T-cell (primary cell): ENCODE measurements at regions not wholly inside any gene's neighbourhood (a gene's known extent, or its start where the extent isn't known, plus 50 kb on each side); places are given as distances from the start of the nearest gene placed in this dataset.

Source experiments
- ATAC-seq, 4 experiments: fragments of 200-7000 bp in 3 of 4; fragments of 150-1000 bp in 1 of 4; cut with Tn5 transposase; replicated peaks in 1 of 4; 1 replicate in 3 of 4; 2 replicates in 1 of 4; pipeline ENCODE4 v1.10.0; 2021; ENCODE audit warnings: moderate library complexity in 3 of 4, mild to moderate bottlenecking in 2 of 4, moderate number of reproducible peaks in 1 of 4
- CTCF ChIA-PET, 2 donors: fragments of 300-600 bp; sonication (Branson Sonifier 250); formaldehyde crosslinking; loops; one replicate each; lab custom pipeline; 2022; ENCODE audit warnings: antibody characterized with exemption in 2 of 2; lab: Charles Lee
- POLR2A ChIA-PET, 2 donors: fragments of 300-600 bp; sonication (Branson Sonifier 250); formaldehyde crosslinking; loops; one replicate each; lab custom pipeline; 2022; ENCODE audit warnings: antibody characterized with exemption in 2 of 2; lab: Charles Lee
- DNase-seq, 35 experiments: peaks; one replicate each; pipeline versions ENCODE4 v3.0.0 to v3.0.0-alpha.2; 2013 to 2023
- H3K27ac ChIP-seq: one replicate; pipeline ENCODE4 v1.5.1; 2013; ENCODE audit warnings: low read length
- H3K27me3 ChIP-seq, 2 experiments: replicated peaks in 1 of 2; 1 replicate in 1 of 2; 2 replicates in 1 of 2; pipeline versions ENCODE4 v1.6.1 to v1.7.0; 2013; ENCODE audit warnings: low read length in 1 of 2, mixed read lengths in 1 of 2; ENCODE audit not compliant: control insufficient read depth in 2 of 2, insufficient read depth in 2 of 2; ENCODE audit errors: extremely low read depth in 1 of 2
- H3K36me3 ChIP-seq, 2 donors: 1 replicate in 1 of 2; 2 replicates in 1 of 2; pipeline versions ENCODE4 v1.6.1 to v1.7.0; 2013; ENCODE audit warnings: low read length in 1 of 2; ENCODE audit not compliant: control insufficient read depth in 2 of 2, insufficient read depth in 1 of 2; ENCODE audit errors: extremely low read depth in 1 of 2
- H3K4me1 ChIP-seq, 2 experiments: 1 replicate in 1 of 2; 2 replicates in 1 of 2; pipeline versions ENCODE4 v1.6.1 to v1.7.0; 2013; ENCODE audit warnings: low read length in 2 of 2, mixed read lengths in 1 of 2; ENCODE audit not compliant: insufficient read depth in 2 of 2, control insufficient read depth in 1 of 2; ENCODE audit errors: extremely low read depth in 1 of 2
- H3K4me3 ChIP-seq, 2 donors: 1 replicate in 1 of 2; 2 replicates in 1 of 2; pipeline versions ENCODE4 v1.5.1 to v1.7.0; 2013; ENCODE audit warnings: mild to moderate bottlenecking in 2 of 2, low read length in 1 of 2, moderate library complexity in 1 of 2; ENCODE audit not compliant: control insufficient read depth in 1 of 2; ENCODE audit errors: extremely low read depth in 1 of 2
- H3K9me3 ChIP-seq: 2 replicates; pipeline ENCODE4 v1.7.0; 2013
- H3K27ac Mint-ChIP-seq, 2 donors: one replicate each; pipeline ENCODE4 v1.8.0; 2020 to 2021; ENCODE audit warnings: mild to moderate bottlenecking in 2 of 2, mixed read lengths in 2 of 2
- H3K27me3 Mint-ChIP-seq, 2 donors: one replicate each; pipeline ENCODE4 v1.8.0; 2021 to 2022; ENCODE audit warnings: mixed read lengths in 2 of 2
- H3K36me3 Mint-ChIP-seq: one replicate; pipeline ENCODE4 v1.8.0; 2021; ENCODE audit warnings: mixed read lengths
- H3K4me1 Mint-ChIP-seq, 3 donors: one replicate each; pipeline ENCODE4 v1.8.0; 2020 to 2022; ENCODE audit warnings: mixed read lengths in 3 of 3, mild to moderate bottlenecking in 1 of 3
- H3K4me3 Mint-ChIP-seq, 3 donors: one replicate each; pipeline ENCODE4 v1.8.0; 2020 to 2022; ENCODE audit warnings: mild to moderate bottlenecking in 3 of 3, mixed read lengths in 3 of 3, moderate library complexity in 3 of 3
- H3K9me3 Mint-ChIP-seq, 3 donors: one replicate each; pipeline ENCODE4 v1.8.0; 2020 to 2022; ENCODE audit warnings: mixed read lengths in 3 of 3
- WGBS: methylation state at CpG from one replicate; pipeline ENCODE4 v1.1.5; 2013; ENCODE audit warnings: missing lambda C conversion rate; ENCODE audit not compliant: insufficient coverage; 5-methylcytosine and 5-hydroxymethylcytosine counted together

DNA sequence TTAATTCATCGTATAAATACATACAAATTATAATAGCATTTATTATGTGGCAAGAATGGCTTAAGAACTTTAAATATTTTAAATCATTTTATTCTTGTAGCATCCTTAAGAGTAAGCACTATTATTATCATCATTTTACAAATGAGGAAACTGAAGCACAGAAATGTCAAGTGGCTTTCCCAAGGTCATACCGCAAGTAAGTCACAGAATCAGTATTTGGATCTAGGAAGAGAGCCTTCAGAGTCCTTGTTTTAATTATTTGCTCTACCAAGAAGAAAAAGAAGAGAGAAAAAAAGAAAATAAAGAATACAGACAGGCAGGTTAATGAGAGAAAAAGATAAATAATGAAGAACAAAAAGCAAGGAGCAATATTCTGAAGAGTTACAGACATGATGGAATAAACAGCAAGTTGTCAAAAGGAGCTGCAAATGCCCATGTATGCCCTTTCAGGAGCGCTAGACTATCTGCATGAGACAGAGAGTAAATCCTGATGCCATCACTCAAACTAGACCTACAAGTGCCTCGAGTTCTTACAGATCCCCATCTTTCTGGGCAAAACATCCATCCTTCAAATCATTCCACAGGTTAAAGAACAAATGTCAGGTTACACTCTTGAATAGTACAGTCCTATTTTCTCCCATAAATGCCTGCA is 57.8 kb upstream of the ETAA1 start:
- H3K4me3 Mint-ChIP-seq = no peak overlapping the region
- no peak overlapping the region for H3K27ac Mint-ChIP-seq
- Histone ChIP-seq H3K4me3 (no peak overlapping the region), H3K27me3 (peaks cover 0 to 2% of the 10 kb centered on the region in 2 experiments), H3K27ac (no peak overlapping the region), H3K9me3 (no peaks in the 10 kb centered on the region), H3K36me3 (no peaks in the 10 kb centered on the region), H3K4me1 (no peaks in the 10 kb centered on the region)
- H3K9me3 Mint-ChIP-seq = no peaks in the 10 kb centered on the region
- WGBS = 38% methylated on average over 1 of the region's 4 CpGs
- no peak for ATAC-seq
- DNase-seq = no peak
- ChIA-PET CTCF (no interaction called here), POLR2A (no interaction called here)
- no peaks in the 10 kb centered on the region for H3K4me1 Mint-ChIP-seq
- peaks cover 2 to 12% of the 10 kb centered on the region in 2 donors for H3K27me3 Mint-ChIP-seq
- no peaks in the 10 kb centered on the region for H3K36me3 Mint-ChIP-seq

- Histone ChIP-seq H3K4me1 (no peaks in the 10 kb centered on the region), H3K36me3 (no peaks in the 10 kb centered on the region), H3K9me3 (no peaks in the 10 kb centered on the region), H3K4me3 (no peak overlapping the region), H3K27me3 (peaks cover 0 to 2% of the 10 kb centered on the region in 2 experiments), H3K27ac (no peak overlapping the region)
- WGBS = 59% methylated on average over 2 of the region's 7 CpGs
- peaks cover 2 to 12% of the 10 kb centered on the region in 2 donors for H3K27me3 Mint-ChIP-seq
- H3K36me3 Mint-ChIP-seq = no peaks in the 10 kb centered on the region
- H3K4me1 Mint-ChIP-seq = no peaks in the 10 kb centered on the region
- ChIA-PET CTCF (no interaction called here), POLR2A (no interaction called here)
- H3K27ac Mint-ChIP-seq = no peak overlapping the region
- no peak for DNase-seq
- no peak for ATAC-seq
- no peak overlapping the region for H3K4me3 Mint-ChIP-seq
- no peaks in the 10 kb centered on the region for H3K9me3 Mint-ChIP-seq
Observed at GRCh38 chr2:67340133-67341011, 56.8 kb upstream of the ETAA1 start.

- 71% methylated on average over 1 of the region's 1 CpG for WGBS
- no peak overlapping the region for H3K4me3 Mint-ChIP-seq
- POLR2A ChIA-PET = no interaction called here
- H3K4me1 Mint-ChIP-seq = no peaks in the 10 kb centered on the region
- CTCF ChIA-PET = no interaction called here
- Histone ChIP-seq H3K36me3 (no peaks in the 10 kb centered on the region), H3K4me1 (no peaks in the 10 kb centered on the region), H3K4me3 (no peak overlapping the region), H3K9me3 (no peaks in the 10 kb centered on the region), H3K27ac (no peak overlapping the region), H3K27me3 (peaks cover 0 to 2% of the 10 kb centered on the region in 2 experiments)
- no peak overlapping the region for H3K27ac Mint-ChIP-seq
- no peak for ATAC-seq
- H3K27me3 Mint-ChIP-seq = peaks cover 2 to 12% of the 10 kb centered on the region in 2 donors
- no peaks in the 10 kb centered on the region for H3K9me3 Mint-ChIP-seq
- no peaks in the 10 kb centered on the region for H3K36me3 Mint-ChIP-seq
- no peak for DNase-seq
Observed at GRCh38 chr2:67341012-67341318, 56.2 kb upstream of the ETAA1 start.

GRCh38 chr2:67341336-67341735 is 55.8 kb upstream of the ETAA1 start:
- 69% methylated on average over 2 of the region's 2 CpGs for WGBS
- peaks cover 0 to 2% of the 10 kb centered on the region in 2 experiments for H3K27me3 ChIP-seq
- ChIA-PET CTCF (no interaction called here), POLR2A (no interaction called here)
- no peak for DNase-seq
- Mint-ChIP-seq H3K36me3 (no peaks in the 10 kb centered on the region), H3K4me3 (no peak overlapping the region), H3K27me3 (peaks cover 2 to 12% of the 10 kb centered on the region in 2 donors), H3K9me3 (no peaks in the 10 kb centered on the region), H3K27ac (no peak overlapping the region), H3K4me1 (no peaks in the 10 kb centered on the region)
- no peaks in the 10 kb centered on the region for H3K9me3 ChIP-seq
- H3K36me3 ChIP-seq = no peaks in the 10 kb centered on the region
- H3K27ac ChIP-seq = no peak overlapping the region
- no peak for ATAC-seq
- no peaks in the 10 kb centered on the region for H3K4me1 ChIP-seq
- no peak overlapping the region for H3K4me3 ChIP-seq

DNA sequence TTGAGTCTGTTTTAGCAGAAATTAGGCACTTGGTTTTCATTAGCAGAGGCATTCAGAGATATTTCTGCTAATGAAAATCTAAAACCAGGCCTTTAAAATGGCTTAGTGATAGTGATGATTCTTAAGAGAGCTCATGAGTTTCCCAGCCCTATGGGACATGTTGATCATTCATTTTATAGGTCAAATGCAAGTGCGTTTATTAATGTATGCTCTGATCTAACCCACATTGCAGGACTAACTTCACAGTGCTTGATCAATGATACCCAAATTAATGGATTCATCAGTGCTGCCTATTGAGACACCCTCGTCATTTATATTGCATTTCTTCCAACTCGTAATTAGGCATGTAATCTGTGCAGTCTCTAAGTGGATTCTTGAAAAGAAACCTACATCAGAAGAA is 54.7 kb upstream of the ETAA1 start:
- no CpG with 5 or more reads among the region's 3 CpGs for WGBS
- Histone ChIP-seq H3K4me3 (no peak overlapping the region), H3K27me3 (peaks cover 0 to 2% of the 10 kb centered on the region in 2 experiments), H3K4me1 (no peaks in the 10 kb centered on the region), H3K9me3 (no peaks in the 10 kb centered on the region), H3K36me3 (no peaks in the 10 kb centered on the region), H3K27ac (no peak overlapping the region)
- no peak overlapping the region for H3K4me3 Mint-ChIP-seq
- DNase-seq (no peak), ATAC-seq (no peak)
- H3K9me3 Mint-ChIP-seq = no peaks in the 10 kb centered on the region
- H3K4me1 Mint-ChIP-seq = no peaks in the 10 kb centered on the region
- ChIA-PET CTCF (no interaction called here), POLR2A (no interaction called here)
- no peak overlapping the region for H3K27ac Mint-ChIP-seq
- H3K27me3 Mint-ChIP-seq = peaks cover 2 to 12% of the 10 kb centered on the region in 2 donors
- H3K36me3 Mint-ChIP-seq = no peaks in the 10 kb centered on the region

DNA sequence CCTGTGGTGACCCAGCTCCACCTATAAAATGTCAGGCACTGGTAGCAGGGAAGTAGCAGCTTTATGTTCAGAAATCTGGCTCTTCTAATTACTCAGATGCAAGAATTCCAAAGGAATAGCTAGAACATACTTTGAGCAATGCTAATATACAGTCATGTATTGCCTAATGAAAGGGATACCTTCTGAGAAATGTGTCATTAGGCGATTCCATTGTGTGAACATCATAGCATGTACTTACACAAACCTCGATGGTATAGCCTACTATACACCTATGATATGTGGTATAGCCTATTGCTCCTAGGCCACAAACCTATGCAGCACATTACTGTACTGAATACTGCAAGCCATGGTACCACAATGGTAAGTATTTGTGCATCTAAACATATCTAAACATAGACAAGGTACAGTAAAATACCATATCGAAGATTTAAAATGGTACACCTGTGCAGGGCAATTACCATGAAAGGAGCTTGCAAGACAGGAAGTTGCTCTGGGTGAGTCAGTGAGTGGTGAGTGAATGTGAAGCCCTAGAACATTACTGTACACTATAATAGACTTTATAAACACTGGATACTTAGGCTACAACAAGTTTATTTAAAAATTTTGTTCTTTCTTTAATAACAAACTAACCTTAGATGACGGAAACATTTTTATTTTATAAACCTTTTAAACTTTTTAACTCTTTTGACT is 50.3 kb upstream of the ETAA1 start:
- POLR2A ChIA-PET = no interaction called here
- Mint-ChIP-seq H3K4me3 (no peak overlapping the region), H3K9me3 (peaks cover 0 to 5% (median 0%) of the 10 kb centered on the region in 3 donors), H3K27ac (no peak overlapping the region), H3K27me3 (peaks cover 2 to 3% of the 10 kb centered on the region in 2 donors), H3K4me1 (no peaks in the 10 kb centered on the region), H3K36me3 (no peaks in the 10 kb centered on the region)
- Histone ChIP-seq H3K27me3 (peaks cover 0 to 5% of the 10 kb centered on the region in 2 experiments), H3K9me3 (no peaks in the 10 kb centered on the region), H3K4me3 (no peak overlapping the region), H3K36me3 (no peaks in the 10 kb centered on the region), H3K4me1 (no peaks in the 10 kb centered on the region), H3K27ac (no peak overlapping the region)
- CTCF ChIA-PET = no interaction called here
- ATAC-seq = no peak
- WGBS = no CpG with 5 or more reads among the region's 4 CpGs
- DNase-seq = no peak
